AG04449 (cell line): ENCODE measurements at regions not wholly inside any gene's neighbourhood (a gene's known extent, or its start where the extent isn't known, plus 50 kb on each side); places are given as distances from the start of the nearest gene placed in this dataset.

Experiments used
- CTCF ChIA-PET: fragments of 350-600 bp; formaldehyde crosslinking; extraction: SDS; loops from one replicate; lab custom pipeline; 2021; ENCODE audit warnings: antibody characterized with exemption; lab: Yijun Ruan, JAX
- POLR2A ChIA-PET: fragments of 400-600, 350-600 bp; formaldehyde crosslinking; extraction: SDS; loops from one replicate; lab custom pipeline; 2020; ENCODE audit warnings: antibody characterized with exemption, inconsistent platforms; lab: Yijun Ruan, JAX
- DNase-seq: peaks from one replicate; pipeline ENCODE4 v3.0.0-alpha.2; 2010; ENCODE audit warnings: low read depth, low spot score
- H3K4me3 ChIP-seq: 2 replicates; pipeline ENCODE4 v1.5.1; 2011; ENCODE audit warnings: low read depth, mild to moderate bottlenecking, control low read depth, low read length
- CTCF ChIP-seq: IDR thresholded peaks from one replicate; pipeline ENCODE4 v1.5.1; 2011; ENCODE audit warnings: mild to moderate bottlenecking, moderate library complexity, low read length, control low read depth, inconsistent platforms; ENCODE audit not compliant: insufficient read depth; ENCODE audit errors: missing control alignments

- ChIA-PET CTCF (no interaction called here), POLR2A (interaction anchor here (0.7 kb wide), 1 partner anchor 365 kb away, joined by 3 read pairs; no protein-coding TSS in a partner anchor)
These were observed 1168.3 kb upstream of the WWC1 start for GRCh38 chr5:167123126-167123525.

GRCh38 chr5:167128581-167128980 lies 1162.9 kb upstream of the WWC1 start:
- TF ChIP-seq CTCF = no peak
- DNase-seq = no peak
- POLR2A ChIA-PET = no interaction called here
- H3K4me3 ChIP-seq = no peak overlapping the region
- CTCF ChIA-PET = no interaction called here

More at GRCh38 chr5:167123126-167123525, 1168.3 kb upstream of the WWC1 start:
- no peak for TF ChIP-seq CTCF
- H3K4me3 ChIP-seq = no peak overlapping the region
- DNase-seq = no peak

GRCh38 chr5:167140548-167141291 lies 1150.7 kb upstream of the WWC1 start:
- no peak for TF ChIP-seq CTCF
- CTCF ChIA-PET = no interaction called here
- POLR2A ChIA-PET = no interaction called here
- no peak overlapping the region for H3K4me3 ChIP-seq
- no peak for DNase-seq

GRCh38 chr5:167143716-167144115 lies 1147.7 kb upstream of the WWC1 start:
- H3K4me3 ChIP-seq = no peak overlapping the region
- ChIA-PET CTCF (no interaction called here), POLR2A (no interaction called here)
- no peak for DNase-seq
- TF ChIP-seq CTCF = no peak

GRCh38 chr5:167145841-167146240 lies 1145.6 kb upstream of the WWC1 start:
- ChIA-PET POLR2A (no interaction called here), CTCF (no interaction called here)
- DNase-seq = no peak
- TF ChIP-seq CTCF = no peak
- H3K4me3 ChIP-seq = no peak overlapping the region

- no peak for TF ChIP-seq CTCF
- no peak overlapping the region for H3K4me3 ChIP-seq
- no peak for DNase-seq
- CTCF ChIA-PET = no interaction called here
- POLR2A ChIA-PET = no interaction called here
These were observed 1143.6 kb upstream of the WWC1 start for GRCh38 chr5:167147879-167148278.
